ENCODE measurements at regions not wholly inside any gene's neighbourhood (a gene's known extent, or its start where the extent isn't known, plus 50 kb on each side); places are given as distances from the start of the nearest gene placed in this dataset.

GRCh38 chr18:42230636-42231035 is 275.6 kb downstream of the PIK3C3 start:
- TF ChIP-seq EZH2phosphoT487 (IDR thresholded peaks at IDR 0.05; ENCODE audit: borderline replicate concordance, low read depth, low read length) (no peak), CTCF (conservative IDR thresholded peaks at IDR 0.05; ENCODE audit: low read length) (no peak)
